ENCODE measurements at regions not wholly inside any gene's neighbourhood (a gene's known extent, or its start where the extent isn't known, plus 50 kb on each side); places are given as distances from the start of the nearest gene placed in this dataset.

DNA sequence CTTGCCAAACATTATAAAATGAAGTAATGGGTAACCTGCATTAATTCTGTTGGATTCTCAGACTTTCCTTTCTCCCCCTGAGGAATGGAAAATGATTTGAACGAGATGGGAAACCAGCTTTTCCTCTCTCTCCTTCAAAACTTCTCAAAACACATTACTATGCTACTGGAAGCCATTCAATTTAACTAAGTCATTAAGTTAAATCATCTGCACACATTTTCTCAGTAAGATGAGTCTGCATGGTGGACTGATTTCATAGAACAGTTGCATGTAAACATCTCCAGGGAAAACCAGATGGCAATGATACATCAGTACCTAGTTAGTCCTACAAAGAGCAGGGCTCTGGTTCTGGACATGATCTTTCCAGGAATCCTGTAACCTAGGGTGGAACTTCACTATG lies 59.9 kb downstream of the BMP4 start:
- Histone ChIP-seq H3K4me3 (replicated peaks in 1 of 3; ENCODE audit: low read depth in 2 of 3, low read length in 3 of 3) (no peak overlapping the region), H4K20me1 (ENCODE audit: insufficient read depth, low read length) (no peaks in the 10 kb centered on the region), H3K36me3 (replicated peaks in 1 of 2; ENCODE audit: control insufficient read depth in 1 of 2, insufficient read depth in 2 of 2, low read length in 2 of 2) (no peaks in the 10 kb centered on the region), H3K27ac (ENCODE audit: low read depth in 1 of 2, low read length in 2 of 2) (no peak overlapping the region), H2AFZ (ENCODE audit: insufficient read depth, low read depth, low read length, poor library complexity, severe bottlenecking) (no peak overlapping the region), H3K4me2 (replicated peaks; ENCODE audit: extremely low read depth, low read length, poor library complexity, severe bottlenecking) (no peak overlapping the region), H3K79me2 (ENCODE audit: insufficient read depth, low read length) (no peaks in the 10 kb centered on the region), H3K9me3 (replicated peaks in 1 of 2; ENCODE audit: control insufficient read depth in 1 of 2, insufficient read depth in 1 of 2, low read length in 2 of 2) (peaks cover 0 to 2% of the 10 kb centered on the region in 2 donors), H3K9ac (ENCODE audit: insufficient read depth, low read length, poor library complexity, severe bottlenecking) (no peak overlapping the region), H3K27me3 (ENCODE audit: control insufficient read depth in 2 of 2, insufficient read depth in 2 of 2, low read length in 2 of 2) (no peaks in the 10 kb centered on the region), H3K4me1 (ENCODE audit: control insufficient read depth in 1 of 2, insufficient read depth in 2 of 2, low read length in 2 of 2) (no peaks in the 10 kb centered on the region)
- Mint-ChIP-seq H3K27me3 (ENCODE audit: low read depth in 3 of 3) (peaks cover 1 to 2% (median 2%) of the 10 kb centered on the region in 3 donors), H3K4me1 (no peaks in the 10 kb centered on the region), H3K9me3 (peaks cover 0 to 4% (median 0%) of the 10 kb centered on the region in 7 donors), H3K27ac (no peak overlapping the region), H3K36me3 (no peaks in the 10 kb centered on the region), H3K4me3 (no peak overlapping the region)
- intact Hi-C loops (cut with micrococcal nuclease), result no loop called here
- no peak for DNase-seq
- WGBS (ENCODE audit: insufficient coverage), result no CpG with 5 or more reads among the region's 1 CpG
- TF ChIP-seq, protein P1, sequence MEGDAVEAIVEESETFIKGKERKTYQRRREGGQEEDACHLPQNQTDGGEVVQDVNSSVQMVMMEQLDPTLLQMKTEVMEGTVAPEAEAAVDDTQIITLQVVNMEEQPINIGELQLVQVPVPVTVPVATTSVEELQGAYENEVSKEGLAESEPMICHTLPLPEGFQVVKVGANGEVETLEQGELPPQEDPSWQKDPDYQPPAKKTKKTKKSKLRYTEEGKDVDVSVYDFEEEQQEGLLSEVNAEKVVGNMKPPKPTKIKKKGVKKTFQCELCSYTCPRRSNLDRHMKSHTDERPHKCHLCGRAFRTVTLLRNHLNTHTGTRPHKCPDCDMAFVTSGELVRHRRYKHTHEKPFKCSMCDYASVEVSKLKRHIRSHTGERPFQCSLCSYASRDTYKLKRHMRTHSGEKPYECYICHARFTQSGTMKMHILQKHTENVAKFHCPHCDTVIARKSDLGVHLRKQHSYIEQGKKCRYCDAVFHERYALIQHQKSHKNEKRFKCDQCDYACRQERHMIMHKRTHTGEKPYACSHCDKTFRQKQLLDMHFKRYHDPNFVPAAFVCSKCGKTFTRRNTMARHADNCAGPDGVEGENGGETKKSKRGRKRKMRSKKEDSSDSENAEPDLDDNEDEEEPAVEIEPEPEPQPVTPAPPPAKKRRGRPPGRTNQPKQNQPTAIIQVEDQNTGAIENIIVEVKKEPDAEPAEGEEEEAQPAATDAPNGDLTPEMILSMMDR (IDR thresholded peaks at IDR 0.05), result no peak

DNA sequence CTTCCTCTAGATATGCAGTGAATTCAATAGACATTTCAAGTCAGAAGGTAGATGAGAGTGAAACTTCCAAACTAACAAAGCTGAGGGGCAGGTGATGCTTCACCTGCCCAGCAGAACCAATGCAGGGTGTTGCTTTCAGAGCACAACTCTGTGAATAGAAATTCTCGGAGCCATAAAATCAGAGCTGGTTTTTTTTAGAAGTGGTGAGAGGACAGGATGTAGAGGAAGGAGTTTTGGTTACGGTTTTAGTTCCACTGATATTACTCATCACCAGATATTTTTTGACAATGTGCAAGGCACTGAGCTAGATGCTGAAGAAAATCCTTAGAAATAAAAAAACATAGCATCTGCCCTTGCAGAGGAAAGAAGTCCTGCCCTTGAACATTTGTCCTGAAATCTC lies 62.2 kb downstream of the BMP4 start:
- Histone ChIP-seq H4K20me1 (ENCODE audit: insufficient read depth, low read length) (no peaks in the 10 kb centered on the region), H3K4me3 (replicated peaks in 1 of 3; ENCODE audit: low read depth in 2 of 3, low read length in 3 of 3) (no peak overlapping the region), H3K27ac (ENCODE audit: low read depth in 1 of 2, low read length in 2 of 2) (no peak overlapping the region), H3K79me2 (ENCODE audit: insufficient read depth, low read length) (no peaks in the 10 kb centered on the region), H3K9ac (ENCODE audit: insufficient read depth, low read length, poor library complexity, severe bottlenecking) (no peak overlapping the region), H2AFZ (ENCODE audit: insufficient read depth, low read depth, low read length, poor library complexity, severe bottlenecking) (no peak overlapping the region), H3K9me3 (replicated peaks in 1 of 2; ENCODE audit: control insufficient read depth in 1 of 2, insufficient read depth in 1 of 2, low read length in 2 of 2) (no peaks in the 10 kb centered on the region), H3K36me3 (replicated peaks in 1 of 2; ENCODE audit: control insufficient read depth in 1 of 2, insufficient read depth in 2 of 2, low read length in 2 of 2) (no peaks in the 10 kb centered on the region), H3K27me3 (ENCODE audit: control insufficient read depth in 2 of 2, insufficient read depth in 2 of 2, low read length in 2 of 2) (no peaks in the 10 kb centered on the region), H3K4me1 (ENCODE audit: control insufficient read depth in 1 of 2, insufficient read depth in 2 of 2, low read length in 2 of 2) (no peaks in the 10 kb centered on the region), H3K4me2 (replicated peaks; ENCODE audit: extremely low read depth, low read length, poor library complexity, severe bottlenecking) (no peak overlapping the region)
- Mint-ChIP-seq H3K4me1 (no peaks in the 10 kb centered on the region), H3K36me3 (no peaks in the 10 kb centered on the region), H3K27ac (no peak overlapping the region), H3K4me3 (no peak overlapping the region), H3K9me3 (peaks cover 0 to 3% (median 0%) of the 10 kb centered on the region in 7 donors), H3K27me3 (ENCODE audit: low read depth in 3 of 3) (peaks cover 0 to 2% (median 2%) of the 10 kb centered on the region in 3 donors)
- no CpG with 5 or more reads among the region's 2 CpGs for WGBS (ENCODE audit: insufficient coverage)
- intact Hi-C loops (cut with micrococcal nuclease), result no loop called here
- no peak for DNase-seq
- TF ChIP-seq, protein P1 (IDR thresholded peaks at IDR 0.05), result no peak

Data from CD14-positive monocyte (primary cell).